HG03159 (cell line): ENCODE measurements at regions not wholly inside any gene's neighbourhood (a gene's known extent, or its start where the extent isn't known, plus 50 kb on each side); places are given as distances from the start of the nearest gene placed in this dataset.

Experiments
- ATAC-seq: cut with Tn5 transposase; IDR thresholded peaks from one replicate; pipeline ENCODE4 v1.9.1; 2021; ENCODE audit warnings: mild to moderate bottlenecking, moderate library complexity; ENCODE audit not compliant: unreplicated experiment

DNA sequence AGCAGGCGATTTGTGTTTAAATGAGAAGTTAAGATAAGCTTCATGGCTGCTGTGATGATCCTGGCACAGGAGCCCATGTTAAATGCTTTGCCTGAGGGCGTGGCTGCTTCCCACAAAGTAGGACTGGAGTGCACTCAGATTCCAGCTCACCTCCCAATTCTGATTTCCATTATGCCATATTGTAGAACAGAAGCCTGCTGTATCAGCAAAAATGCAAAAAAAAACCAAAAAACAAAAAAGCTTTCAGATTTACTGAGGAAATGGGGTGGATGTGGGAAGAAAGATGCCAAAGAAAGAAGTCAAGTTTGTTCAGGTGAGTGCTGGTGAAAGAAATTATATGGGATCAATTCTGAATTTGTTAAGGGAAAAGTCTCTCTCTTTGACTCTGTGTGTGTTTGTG, 610.4 kb upstream of the NETO1 start:
- no peak for ATAC-seq

DNA sequence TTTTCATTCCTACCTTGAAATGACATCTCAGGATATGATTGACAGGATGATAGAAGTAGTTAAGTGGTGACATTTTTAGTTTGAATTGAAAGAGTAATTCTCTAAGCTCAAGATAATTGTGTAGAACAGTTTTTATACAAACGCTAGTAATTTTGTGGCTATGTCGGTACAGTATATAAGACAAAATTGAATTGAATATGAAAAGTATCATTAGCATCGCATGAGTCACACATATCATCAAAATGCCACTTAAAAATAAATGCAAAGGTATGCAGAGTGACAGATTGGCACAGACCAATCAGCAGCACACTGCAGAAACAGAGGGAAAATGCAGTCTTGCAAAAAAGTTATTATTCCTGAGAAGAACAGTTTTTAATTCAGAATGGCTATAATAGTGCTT, 608.2 kb upstream of the NETO1 start:
- no peak for ATAC-seq

DNA sequence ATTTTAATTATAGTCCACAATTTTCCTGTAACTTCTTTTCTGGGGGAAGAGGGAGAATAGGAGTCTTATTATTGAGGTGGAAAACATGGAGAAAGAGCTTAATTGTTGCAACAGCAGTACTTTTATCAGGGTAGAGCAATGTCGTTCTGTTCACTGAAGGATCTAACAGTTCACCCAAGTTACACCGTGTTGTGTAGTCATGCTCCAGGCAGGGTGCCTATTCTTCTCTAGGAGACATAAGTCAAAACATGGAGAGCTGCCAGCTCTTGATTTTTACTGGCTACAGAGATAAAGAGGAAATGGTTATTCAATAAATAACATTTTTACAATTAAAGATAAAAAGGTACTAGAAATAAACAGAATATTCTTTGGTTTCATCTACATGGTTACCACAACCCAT, 594.3 kb upstream of the NETO1 start:
- no peak for ATAC-seq

DNA sequence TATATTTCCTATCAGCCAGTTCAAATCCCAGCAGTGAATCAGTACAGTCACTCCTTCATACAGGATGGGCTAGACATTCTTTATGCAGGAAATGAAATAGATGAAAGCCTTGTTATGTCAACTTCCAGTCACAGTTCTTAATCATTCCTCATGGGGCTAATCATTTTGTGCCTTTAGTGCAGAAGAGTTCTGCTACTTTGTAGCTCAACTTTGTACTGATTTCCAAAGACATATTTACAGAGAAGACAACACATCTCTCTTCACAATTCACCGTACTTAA, 593.9 kb upstream of the NETO1 start:
- no peak for ATAC-seq

DNA sequence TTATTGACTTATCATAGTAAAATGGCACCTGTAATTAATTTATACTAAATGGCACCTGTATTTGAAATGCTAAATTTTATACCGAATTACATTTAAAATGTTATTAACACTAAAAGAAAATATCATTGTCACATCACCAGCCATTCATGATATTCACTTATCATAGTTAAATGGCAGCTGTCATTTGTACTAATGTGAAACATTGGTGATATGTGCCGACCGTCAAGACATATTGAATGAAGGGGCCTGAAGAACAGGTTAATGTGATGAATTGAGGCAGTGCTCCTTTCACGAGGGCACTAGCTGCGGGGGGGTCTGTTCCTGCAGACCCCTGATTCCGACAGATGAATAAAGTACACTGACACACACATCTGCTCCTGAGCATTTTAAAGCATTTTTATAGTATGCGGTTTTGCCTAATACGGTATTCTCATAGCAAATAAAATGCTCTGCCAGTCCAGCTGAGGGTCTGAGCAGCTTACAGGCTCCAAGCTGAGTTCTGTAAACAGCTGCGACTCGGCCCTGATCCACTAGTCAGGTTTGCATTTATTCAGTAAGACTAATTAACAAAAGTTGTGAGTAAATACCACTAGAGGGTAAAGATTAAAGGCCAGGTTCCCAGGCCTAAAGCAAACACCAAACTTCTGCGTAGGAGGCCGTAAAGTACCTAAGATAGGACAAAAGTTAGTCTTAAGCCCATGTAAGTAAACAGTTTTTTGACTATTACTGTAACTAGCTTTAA, 593.4 kb upstream of the NETO1 start:
- no peak for ATAC-seq

DNA sequence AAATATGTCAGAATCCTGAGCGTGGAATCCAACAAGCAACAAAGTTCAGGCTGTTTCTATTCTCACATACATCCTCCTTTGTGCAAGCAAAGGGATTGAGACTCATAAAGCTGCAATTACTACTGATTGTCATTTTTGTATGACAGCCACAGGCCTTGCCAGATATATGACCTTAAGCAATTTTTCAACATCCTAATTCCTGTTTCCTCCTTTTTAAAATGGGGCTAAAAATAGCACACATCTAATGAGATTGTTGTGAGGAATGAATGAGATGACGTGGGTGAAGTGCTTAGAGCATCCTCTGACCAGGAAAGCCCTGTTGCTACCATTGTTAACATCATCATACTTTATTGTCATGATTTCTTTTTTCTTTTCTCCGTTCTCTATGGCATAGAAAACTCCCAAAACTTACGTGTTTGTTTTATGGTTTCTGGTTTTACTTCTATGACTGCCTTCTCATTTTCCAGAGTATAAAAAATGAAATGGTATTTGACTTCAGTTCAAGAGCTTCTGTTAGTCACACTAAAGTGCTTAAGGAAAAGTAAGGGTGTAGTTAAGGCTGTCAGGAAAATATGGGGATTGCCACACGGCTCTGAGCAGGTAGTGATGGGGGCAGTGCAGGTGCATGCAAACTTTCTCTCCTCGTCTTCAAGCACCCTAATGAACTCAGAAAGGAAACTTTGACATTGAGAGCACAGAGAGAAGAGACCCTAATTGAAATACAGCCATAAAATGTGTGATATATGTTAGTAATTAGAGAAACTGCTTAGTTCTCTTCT, 590.6 kb upstream of the NETO1 start:
- ATAC-seq = no peak

DNA sequence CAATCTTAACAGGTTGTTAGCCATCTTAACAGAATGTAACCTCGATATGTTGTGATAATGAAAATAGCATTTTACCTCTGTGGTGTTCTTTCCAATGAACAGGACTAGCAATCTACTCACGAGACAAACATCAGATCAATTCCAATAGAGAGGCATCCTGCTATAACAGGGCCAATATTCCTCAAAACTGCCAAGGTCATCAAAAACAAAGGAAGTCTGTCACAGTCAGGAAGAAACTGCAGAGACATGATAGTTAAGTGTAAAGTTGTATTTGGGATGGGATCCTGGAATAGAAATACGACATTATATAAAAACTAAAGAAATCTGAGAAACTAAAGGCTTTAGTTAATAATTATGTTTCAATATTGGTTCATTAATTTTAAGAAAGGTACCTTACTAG, 588.9 kb upstream of the NETO1 start:
- no peak for ATAC-seq

DNA sequence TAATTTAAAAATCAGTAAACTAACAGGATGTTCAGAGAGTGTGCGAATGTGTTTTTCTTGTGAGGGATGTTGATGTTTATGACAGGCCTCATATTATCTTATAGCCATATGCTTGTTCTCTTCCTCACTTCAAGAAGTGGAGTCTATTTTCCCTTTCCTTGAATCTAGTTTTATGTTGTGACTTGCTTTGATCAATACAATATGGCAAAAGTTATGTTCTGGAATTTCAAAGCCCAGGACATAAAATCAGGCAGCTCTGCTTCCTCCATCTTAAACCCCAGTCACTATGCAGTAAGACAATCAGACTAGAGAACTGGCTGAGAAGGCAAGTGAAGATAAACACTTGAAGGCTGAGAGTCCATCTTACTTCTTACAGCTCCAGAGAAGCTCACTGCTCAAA, 585.1 kb upstream of the NETO1 start:
- no peak for ATAC-seq

DNA sequence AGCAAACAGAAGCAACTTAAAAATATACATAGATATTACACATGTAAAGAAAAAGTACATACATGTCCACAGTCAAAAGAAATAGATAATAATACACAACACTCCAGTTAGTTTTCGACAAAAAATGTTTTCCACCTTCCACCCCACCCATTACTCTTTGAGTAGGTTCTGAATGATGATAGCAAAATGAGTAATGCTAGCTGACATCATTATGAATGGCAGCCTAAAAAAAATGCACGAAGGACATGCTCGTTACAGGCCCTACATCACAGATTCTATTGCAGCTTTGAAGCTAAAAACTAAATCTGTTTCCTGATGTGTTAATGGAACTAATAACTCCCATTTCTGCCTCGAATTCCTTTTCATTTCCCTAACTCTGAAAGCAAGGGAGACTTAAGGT, 578.7 kb upstream of the NETO1 start:
- ATAC-seq = no peak

DNA sequence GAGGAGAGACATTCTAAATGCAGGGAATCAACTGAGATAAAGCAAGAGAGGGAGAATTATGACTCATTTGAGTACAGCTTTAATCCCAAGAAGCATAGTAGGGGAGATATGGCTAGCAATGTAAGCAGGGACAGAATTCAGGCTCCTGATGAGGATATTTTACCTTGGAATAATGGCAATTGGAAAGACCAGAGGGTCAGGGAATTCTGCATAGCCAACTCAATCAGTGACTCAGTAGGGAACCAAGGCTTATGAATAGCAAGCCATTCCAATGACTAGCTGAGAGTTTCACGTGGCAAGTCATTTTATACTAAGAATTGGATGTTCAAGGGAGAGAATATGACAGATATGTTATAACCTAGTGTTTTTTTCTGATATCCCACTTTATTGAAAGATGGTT, 563.8 kb upstream of the NETO1 start:
- no peak for ATAC-seq

DNA sequence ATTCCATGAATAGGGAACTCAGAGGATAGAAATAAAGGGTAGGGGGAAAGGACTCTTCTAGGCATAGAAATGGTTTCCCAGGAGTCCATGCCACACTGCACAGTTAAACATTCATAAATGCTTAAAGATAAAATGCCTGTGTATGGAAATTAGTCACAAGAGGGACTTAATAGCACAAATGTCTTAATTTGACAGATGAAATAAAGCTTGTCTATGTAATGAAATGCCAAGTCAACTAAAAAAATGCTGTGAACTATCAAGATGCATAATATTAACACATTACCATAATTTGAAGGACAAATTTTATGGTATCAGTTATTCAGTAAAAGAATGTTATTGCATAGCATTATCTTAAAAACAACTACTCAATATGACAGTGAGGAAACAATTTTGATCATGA, 553.2 kb upstream of the NETO1 start:
- no peak for ATAC-seq

DNA sequence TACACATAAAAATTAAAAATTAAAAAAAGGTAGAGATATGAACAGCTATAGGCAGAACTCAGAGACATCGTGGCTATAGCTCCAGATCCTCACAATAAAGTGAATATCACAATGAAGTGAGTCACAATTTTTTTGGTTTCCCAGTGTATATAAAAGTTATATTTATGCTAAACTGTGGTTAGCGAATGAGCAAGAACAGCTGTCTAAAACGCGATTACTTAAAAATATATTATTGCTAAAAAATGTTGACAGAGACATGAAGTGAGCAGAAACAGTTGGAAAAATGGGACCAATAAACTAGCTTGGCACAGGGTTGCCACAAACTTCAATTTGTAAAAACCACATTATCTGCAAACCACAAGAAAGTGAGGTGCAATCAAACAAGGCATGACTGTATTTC, 551.7 kb upstream of the NETO1 start:
- ATAC-seq = no peak

DNA sequence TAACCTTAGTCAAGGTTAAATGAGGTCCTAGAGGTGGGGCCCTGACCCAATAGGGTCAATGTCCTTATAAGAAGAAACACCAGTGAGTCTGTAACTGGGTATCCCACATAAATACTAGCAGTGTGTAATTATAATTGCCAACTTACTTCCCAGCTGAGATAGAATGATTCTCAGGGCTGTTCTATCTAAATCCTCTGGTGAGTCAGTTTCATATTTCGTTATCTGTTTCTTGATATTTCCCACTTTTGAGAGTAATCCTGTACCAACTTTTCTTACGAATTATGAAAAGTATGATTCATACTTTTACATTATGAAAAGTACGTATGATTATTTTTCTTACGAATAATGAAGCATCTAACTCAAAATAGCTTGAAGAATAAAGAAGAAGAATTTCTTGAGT, 546.8 kb upstream of the NETO1 start:
- ATAC-seq = no peak

DNA sequence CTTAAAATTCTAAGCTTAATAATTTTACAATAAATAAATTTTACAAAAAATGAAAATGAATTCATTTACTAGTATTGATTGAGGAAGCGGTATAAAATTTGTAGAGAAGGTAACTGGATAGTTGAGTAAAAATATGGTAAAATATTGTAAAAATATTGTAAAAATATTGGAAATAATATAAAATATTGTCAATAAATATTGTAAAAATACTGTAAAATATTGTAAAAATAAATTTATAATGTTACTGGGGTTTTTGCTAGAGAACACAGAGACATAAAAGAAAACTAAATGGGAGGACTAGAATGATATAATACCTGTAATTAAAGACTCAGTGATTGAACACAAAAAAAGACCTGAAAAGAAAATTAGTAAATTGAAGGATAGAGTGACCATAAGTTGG, 546.3 kb upstream of the NETO1 start:
- no peak for ATAC-seq

DNA sequence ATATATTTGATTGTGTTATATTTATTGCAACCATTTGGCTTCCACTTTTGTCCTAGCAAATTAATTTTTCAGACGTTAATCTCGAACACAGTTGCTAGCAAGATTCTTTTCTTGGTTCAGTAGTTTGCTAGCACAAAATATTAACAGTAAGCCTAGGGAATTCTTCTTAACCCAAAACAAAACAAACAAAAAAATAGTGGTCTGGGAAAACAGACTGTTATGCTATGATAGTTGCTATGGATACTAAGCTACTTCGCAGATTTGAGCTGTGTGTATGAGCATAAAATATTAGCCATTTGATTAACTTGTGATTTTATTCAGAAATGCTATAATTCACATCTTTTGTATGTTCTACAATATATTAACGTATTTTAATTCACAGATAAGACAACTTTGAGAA, 541.5 kb upstream of the NETO1 start:
- ATAC-seq = no peak

DNA sequence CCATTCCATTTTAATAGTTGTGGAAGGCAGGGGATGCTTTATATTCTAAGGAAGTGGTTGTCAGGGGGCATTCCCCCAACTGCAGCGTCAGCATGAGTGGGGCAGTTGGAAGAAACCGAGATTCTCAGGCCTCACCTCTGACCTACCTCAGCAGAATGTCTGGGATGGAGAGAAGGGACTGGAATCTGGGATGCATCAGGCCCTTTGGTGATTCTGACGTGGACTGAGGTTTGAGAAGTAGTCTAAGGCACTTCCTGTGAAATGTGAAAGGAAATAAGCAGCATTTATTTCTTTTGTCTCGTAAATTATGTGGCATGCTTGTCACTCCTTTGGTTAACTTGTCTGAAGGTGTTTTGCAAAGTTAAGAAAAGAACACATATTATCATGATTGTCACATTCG, 540.7 kb upstream of the NETO1 start:
- ATAC-seq = no peak

DNA sequence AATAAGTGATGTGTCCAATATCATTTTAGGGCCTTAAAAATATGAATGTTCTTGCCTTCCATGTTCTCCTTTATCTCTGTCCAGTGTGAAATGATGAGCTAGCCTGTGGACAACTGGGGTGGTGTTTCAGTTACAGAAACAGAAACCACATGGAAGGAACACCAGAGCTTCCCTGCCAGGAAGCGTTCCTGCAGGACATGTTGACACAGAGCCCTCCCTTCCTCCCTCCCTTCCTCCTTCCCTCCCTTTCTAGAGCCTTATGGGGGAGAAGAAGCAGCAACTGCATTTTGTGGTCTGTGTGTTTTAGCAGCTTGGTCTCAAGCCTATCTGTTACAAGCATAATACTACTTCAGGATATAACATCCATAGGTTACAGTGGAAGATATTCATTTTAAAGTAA, 539.7 kb upstream of the NETO1 start:
- ATAC-seq = no peak

DNA sequence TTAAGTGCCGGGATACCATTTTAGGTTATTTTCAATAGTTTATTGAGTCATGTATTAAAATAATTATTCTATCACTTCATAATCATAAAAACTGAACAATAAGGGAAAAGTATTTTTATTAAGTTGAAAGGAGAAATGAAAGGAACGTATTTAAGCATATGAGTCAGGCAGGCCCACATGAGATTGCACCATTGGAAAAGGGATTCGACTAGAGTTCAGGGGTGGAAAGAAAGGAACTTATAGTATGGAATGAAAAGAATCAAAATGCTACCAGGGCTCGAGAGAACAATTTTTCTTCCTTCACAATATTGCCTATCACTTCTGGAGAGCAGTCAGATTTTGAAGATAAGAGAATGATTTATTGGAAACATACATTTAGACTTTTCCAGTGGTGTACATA, 516.5 kb upstream of the NETO1 start:
- no peak for ATAC-seq

DNA sequence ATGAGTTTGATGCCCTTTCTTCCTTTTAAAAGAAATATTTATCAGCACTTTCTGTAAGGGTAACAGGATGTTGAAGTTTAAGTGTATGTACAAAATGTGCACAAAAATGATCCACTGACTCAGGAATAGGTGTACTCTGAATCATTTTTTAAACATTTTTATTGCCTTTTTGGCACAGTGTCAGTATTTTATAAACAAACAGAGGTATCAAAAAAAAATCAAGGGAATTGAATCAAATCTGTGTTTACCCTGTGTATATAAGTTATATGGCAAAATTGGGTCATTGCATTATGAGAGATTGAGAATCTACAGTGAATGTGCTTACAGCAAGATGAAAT, 513.9 kb upstream of the NETO1 start:
- ATAC-seq = no peak

DNA sequence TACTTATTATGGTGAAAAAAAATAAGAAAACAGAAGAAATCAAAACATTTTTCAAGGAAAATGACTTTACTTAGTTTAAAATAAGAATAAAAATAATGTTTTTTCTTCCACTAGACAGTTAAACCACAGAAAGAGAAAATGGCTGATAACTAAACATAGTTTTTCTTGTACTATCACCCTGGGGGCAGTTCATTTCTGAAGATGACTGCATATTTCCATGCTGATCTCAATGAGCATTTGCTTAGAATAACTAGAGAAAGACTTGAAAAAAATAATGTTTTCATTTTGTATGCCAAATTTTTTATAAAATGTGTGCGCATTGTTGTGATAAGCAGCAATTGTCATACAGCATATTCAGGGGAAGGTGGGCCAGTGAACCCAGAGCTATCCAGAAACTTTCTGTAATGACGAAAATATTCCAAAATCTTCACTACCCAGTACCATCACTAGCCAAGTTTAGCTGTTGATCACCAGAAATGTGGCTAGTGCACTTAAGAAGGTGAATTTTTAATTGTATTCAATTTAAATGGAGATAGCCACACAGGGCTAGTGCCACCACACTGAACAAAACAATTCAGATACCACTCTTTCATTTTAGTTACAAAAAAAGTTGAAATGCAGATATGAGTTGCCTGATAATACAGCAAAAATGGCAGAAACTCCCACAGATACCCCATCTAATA, 513.4 kb upstream of the NETO1 start:
- no peak for ATAC-seq

DNA sequence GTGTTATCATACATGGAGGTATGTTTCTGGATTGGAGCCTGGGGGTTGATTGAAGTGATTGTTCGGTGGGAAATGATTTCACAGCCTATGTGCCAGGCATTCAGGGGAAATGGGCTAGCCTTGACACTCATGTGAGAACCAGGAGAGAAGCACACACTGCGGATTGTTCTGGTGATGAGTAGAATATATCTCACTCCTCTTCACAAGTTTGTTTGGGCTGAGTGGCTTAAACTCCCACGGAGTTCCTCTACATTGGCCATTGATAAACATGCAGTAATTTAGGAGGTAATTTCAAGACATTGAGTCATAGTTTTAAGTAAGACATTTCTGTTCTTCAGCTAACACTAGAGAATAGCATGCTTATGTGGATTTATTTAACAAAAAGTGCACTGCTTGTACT, 498.9 kb upstream of the NETO1 start:
- no peak for ATAC-seq

DNA sequence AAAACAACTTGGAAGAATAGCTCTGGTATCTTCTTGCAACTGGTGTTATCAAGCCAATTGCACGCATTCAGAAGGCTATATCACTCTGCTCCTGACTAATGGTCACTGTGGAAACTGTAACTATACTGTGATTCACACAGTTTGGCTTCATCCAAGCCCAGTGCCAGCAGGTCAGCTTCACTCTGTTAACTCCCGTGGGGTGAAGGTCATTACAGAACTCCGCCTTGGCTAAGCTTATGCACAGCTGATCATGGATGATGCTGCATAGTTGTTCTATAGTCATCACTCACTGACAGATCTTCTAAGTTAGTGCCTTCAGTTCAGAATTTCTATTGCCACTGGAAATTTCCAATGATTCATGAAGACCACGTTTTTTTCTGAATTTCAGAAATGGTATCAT, 497.2 kb upstream of the NETO1 start:
- ATAC-seq = no peak

DNA sequence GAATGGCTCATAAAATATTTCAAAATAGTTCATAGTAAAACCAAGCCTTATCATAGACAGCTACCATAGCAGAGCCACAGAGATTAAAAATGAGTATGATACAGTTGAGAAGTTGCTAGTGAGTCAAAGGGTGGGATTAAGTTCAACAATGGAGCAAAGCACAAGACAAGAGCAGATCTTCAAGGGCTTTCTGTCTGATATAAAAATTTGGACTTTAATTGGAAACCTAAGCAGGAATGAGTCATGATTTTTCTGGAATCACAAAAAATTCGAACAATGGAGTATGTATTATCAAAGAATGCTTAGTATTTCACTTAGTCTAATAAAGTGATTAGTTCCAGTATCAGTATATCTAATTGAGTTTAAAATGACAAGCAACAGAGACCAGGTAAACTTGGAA, 487.3 kb upstream of the NETO1 start:
- no peak for ATAC-seq
